ENCODE measurements at regions not wholly inside any gene's neighbourhood (a gene's known extent, or its start where the extent isn't known, plus 50 kb on each side); places are given as distances from the start of the nearest gene placed in this dataset.

DNA sequence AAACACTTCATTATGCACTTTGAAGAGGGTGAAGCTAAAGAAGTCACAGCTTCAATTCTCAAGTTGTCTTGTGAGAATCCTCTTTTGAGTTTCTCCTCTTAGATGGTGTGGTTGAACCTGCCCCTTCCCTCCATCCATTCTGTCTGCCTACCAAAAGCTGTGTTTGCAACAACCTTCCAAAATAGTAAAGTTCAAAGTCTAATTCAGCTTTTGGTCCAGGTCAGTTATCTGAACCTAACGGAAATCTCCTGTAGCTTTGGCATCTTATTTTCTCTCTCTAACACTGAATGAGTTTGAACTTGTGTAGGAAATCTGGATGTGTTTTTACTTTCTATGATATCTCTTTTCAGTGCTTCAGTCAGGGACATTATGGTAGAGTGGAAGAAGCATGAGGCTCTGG, 201.7 kb upstream of the AR start:
- no peak overlapping the region for H3K27ac ChIP-seq (ENCODE audit: insufficient read length, low read depth, low read length)
- no peaks in the 10 kb centered on the region for H3K23me2 ChIP-seq (ENCODE audit: insufficient read length, low read depth, low read length, poor library complexity, severe bottlenecking)
- no peaks in the 10 kb centered on the region for H3K79me2 ChIP-seq (ENCODE audit: insufficient read depth, low read length)
- no peak overlapping the region for H2BK5ac ChIP-seq (ENCODE audit: insufficient read length, low read length)
- H3K27ac Mint-ChIP-seq, result no peak overlapping the region
- H3K79me1 ChIP-seq (ENCODE audit: insufficient read depth, low read depth, low read length, poor library complexity, severe bottlenecking), result no peaks in the 10 kb centered on the region
- H3K4me2 ChIP-seq (ENCODE audit: insufficient read depth, insufficient read length, low read length), result no peak overlapping the region
- no peak overlapping the region for H3T11ph ChIP-seq (ENCODE audit: low read length)
- H3K9me3 ChIP-seq (ENCODE audit: control insufficient read depth, low read depth, low read length), result peaks cover 40% of the 10 kb centered on the region
- no peak overlapping the region for H3K9ac ChIP-seq (ENCODE audit: extremely low read depth, insufficient read length, low read length)
- H3K4me1 ChIP-seq (ENCODE audit: insufficient read depth, low read length), result no peaks in the 10 kb centered on the region
- no peak overlapping the region for H3K14ac ChIP-seq (ENCODE audit: insufficient read depth, low read length)
- H2BK12ac ChIP-seq (ENCODE audit: insufficient read length, low read depth, low read length), result no peak overlapping the region
- no peaks in the 10 kb centered on the region; the same call in 1 of the 2 replicates for H3K27me3 Mint-ChIP-seq (ENCODE audit: low read depth)
- no peak overlapping the region for H2BK20ac ChIP-seq (ENCODE audit: low read depth, low read length, poor library complexity, severe bottlenecking)
- no peak overlapping the region for H4K5ac ChIP-seq (ENCODE audit: insufficient read length, low read depth, low read length)
- H4K20me1 ChIP-seq (ENCODE audit: control insufficient read depth, insufficient read depth, insufficient read length), result no peaks in the 10 kb centered on the region
- H2AFZ ChIP-seq (ENCODE audit: low read length), result no peak overlapping the region
- H3K23ac ChIP-seq (ENCODE audit: insufficient read length, low read depth, low read length), result no peak overlapping the region
- no peaks in the 10 kb centered on the region for H3K27me3 ChIP-seq (ENCODE audit: insufficient read depth, low read length)
- no peak overlapping the region for H2BK120ac ChIP-seq (ENCODE audit: low read depth, low read length, poor library complexity, severe bottlenecking)
- no peak overlapping the region for H2AK5ac ChIP-seq (ENCODE audit: insufficient read length, low read length)
- no peak overlapping the region for H3K18ac ChIP-seq (ENCODE audit: insufficient read length, low read depth, low read length)
- peaks cover 0 to 3% (median 0%) of the 10 kb centered on the region in 3 experiments; a peak in 2 of 7 replicates for H3K36me3 Mint-ChIP-seq (ENCODE audit: insufficient read depth in 1 of 3, low read depth in 3 of 3)
- no peak overlapping the region for H4K8ac ChIP-seq (replicated peaks; ENCODE audit: insufficient read length, low read depth, low read length)
- no peak overlapping the region for H3K56ac ChIP-seq (ENCODE audit: insufficient read length, low read depth, low read length)
- WGBS (ENCODE audit: extremely low coverage, insufficient read length, low lambda C conversion rate), result no CpG with 5 or more reads among the region's 1 CpG
- H3K4ac ChIP-seq (ENCODE audit: low read depth, low read length), result no peak overlapping the region
- H3K4me1 Mint-ChIP-seq, result peaks cover 9 to 10% of the 10 kb centered on the region in 2 experiments
- no peak overlapping the region for H2BK15ac ChIP-seq (ENCODE audit: low read depth, low read length)
- no peak for DNase-seq
- H4K91ac ChIP-seq (ENCODE audit: insufficient read length, low read depth, low read length), result no peak overlapping the region
- no peak overlapping the region for H3K4me3 Mint-ChIP-seq
- TF ChIP-seq, protein P1, sequence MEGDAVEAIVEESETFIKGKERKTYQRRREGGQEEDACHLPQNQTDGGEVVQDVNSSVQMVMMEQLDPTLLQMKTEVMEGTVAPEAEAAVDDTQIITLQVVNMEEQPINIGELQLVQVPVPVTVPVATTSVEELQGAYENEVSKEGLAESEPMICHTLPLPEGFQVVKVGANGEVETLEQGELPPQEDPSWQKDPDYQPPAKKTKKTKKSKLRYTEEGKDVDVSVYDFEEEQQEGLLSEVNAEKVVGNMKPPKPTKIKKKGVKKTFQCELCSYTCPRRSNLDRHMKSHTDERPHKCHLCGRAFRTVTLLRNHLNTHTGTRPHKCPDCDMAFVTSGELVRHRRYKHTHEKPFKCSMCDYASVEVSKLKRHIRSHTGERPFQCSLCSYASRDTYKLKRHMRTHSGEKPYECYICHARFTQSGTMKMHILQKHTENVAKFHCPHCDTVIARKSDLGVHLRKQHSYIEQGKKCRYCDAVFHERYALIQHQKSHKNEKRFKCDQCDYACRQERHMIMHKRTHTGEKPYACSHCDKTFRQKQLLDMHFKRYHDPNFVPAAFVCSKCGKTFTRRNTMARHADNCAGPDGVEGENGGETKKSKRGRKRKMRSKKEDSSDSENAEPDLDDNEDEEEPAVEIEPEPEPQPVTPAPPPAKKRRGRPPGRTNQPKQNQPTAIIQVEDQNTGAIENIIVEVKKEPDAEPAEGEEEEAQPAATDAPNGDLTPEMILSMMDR (conservative IDR thresholded peaks at IDR 0.05), result no peak
- H3K9me3 Mint-ChIP-seq, result peaks cover 70 to 75% of the 10 kb centered on the region in 2 experiments

All from H9 (cell line).